ENCODE measurements at regions not wholly inside any gene's neighbourhood (a gene's known extent, or its start where the extent isn't known, plus 50 kb on each side); places are given as distances from the start of the nearest gene placed in this dataset.

GRCh38 chr11:92595052-92595451 lies 370.4 kb downstream of the FAT3 start:
- CTCF ChIA-PET, result no interaction called here

GRCh38 chr11:92596596-92597317 lies 372.1 kb downstream of the FAT3 start:
- Histone ChIP-seq H3K27ac (ENCODE audit: low read length) (no peak overlapping the region), H3K27me3 (ENCODE audit: control insufficient read depth, insufficient read depth, low read length) (no peaks in the 10 kb centered on the region), H3K36me3 (ENCODE audit: control insufficient read depth, insufficient read depth, low read length) (no peaks in the 10 kb centered on the region), H3K9me3 (ENCODE audit: control insufficient read depth, insufficient read depth, low read depth, low read length) (no peaks in the 10 kb centered on the region), H3K4me3 (ENCODE audit: low read depth in 2 of 2, low read length in 2 of 2) (no peak overlapping the region), H3K4me1 (ENCODE audit: control insufficient read depth, insufficient read depth, low read length) (no peaks in the 10 kb centered on the region)
- POLR2A ChIA-PET, result no interaction called here
- intact Hi-C loops (cut with micrococcal nuclease; ENCODE audit: unreplicated experiment) (no loop called here), in situ Hi-C loops (cut with HindIII; ENCODE audit: low pct_unique_long_range_greater_than_20kb, low sequenced_read_pairs) (no loop called here)
- CTCF ChIA-PET, result no interaction called here
- DNase-seq (ENCODE audit: low read depth, low spot score), result no peak
- TF ChIP-seq SIN3A (IDR thresholded peaks at IDR 0.05; ENCODE audit: borderline replicate concordance, insufficient read depth, low read depth, low read length) (no peak), CTCF (IDR thresholded peaks at IDR 0.05) (no peak), REST (IDR thresholded peaks at IDR 0.05; ENCODE audit: insufficient read depth in 1 of 2, low read depth in 2 of 2, low read length in 1 of 2) (no peak), POLR2AphosphoS5 (IDR thresholded peaks at IDR 0.05; ENCODE audit: low read depth, low read length) (no peak), TCF7L2 (IDR thresholded peaks at IDR 0.05; ENCODE audit: low read depth, low read length) (no peak)
- ATAC-seq, result no peak
- BruUV-seq (replicated peaks), result no TSS peak

More at GRCh38 chr11:92595052-92595451, 370.4 kb downstream of the FAT3 start:
- Histone ChIP-seq H3K9me3 (ENCODE audit: control insufficient read depth, insufficient read depth, low read depth, low read length) (no peaks in the 10 kb centered on the region), H3K4me3 (ENCODE audit: low read depth in 2 of 2, low read length in 2 of 2) (no peak overlapping the region), H3K4me1 (ENCODE audit: control insufficient read depth, insufficient read depth, low read length) (no peaks in the 10 kb centered on the region), H3K27me3 (ENCODE audit: control insufficient read depth, insufficient read depth, low read length) (no peaks in the 10 kb centered on the region), H3K27ac (ENCODE audit: low read length) (no peak overlapping the region), H3K36me3 (ENCODE audit: control insufficient read depth, insufficient read depth, low read length) (no peaks in the 10 kb centered on the region)
- DNase-seq (ENCODE audit: low read depth, low spot score) (no peak), ATAC-seq (no peak)
- intact Hi-C loops (cut with micrococcal nuclease; ENCODE audit: unreplicated experiment) (no loop called here), in situ Hi-C loops (cut with HindIII; ENCODE audit: low pct_unique_long_range_greater_than_20kb, low sequenced_read_pairs) (no loop called here)
- POLR2A ChIA-PET, result no interaction called here
- TF ChIP-seq TCF7L2 (IDR thresholded peaks at IDR 0.05; ENCODE audit: low read depth, low read length), result no peak
- no peak for TF ChIP-seq REST (IDR thresholded peaks at IDR 0.05; ENCODE audit: insufficient read depth in 1 of 2, low read depth in 2 of 2, low read length in 1 of 2)
- no peak for TF ChIP-seq POLR2AphosphoS5 (IDR thresholded peaks at IDR 0.05; ENCODE audit: low read depth, low read length)
- TF ChIP-seq CTCF (IDR thresholded peaks at IDR 0.05), result no peak
- TF ChIP-seq SIN3A (IDR thresholded peaks at IDR 0.05; ENCODE audit: borderline replicate concordance, insufficient read depth, low read depth, low read length), result no peak
- no TSS peak for BruUV-seq (replicated peaks)

Measured in Panc1 (cell line).